K562 (cell line): ENCODE measurements at regions not wholly inside any gene's neighbourhood (a gene's known extent, or its start where the extent isn't known, plus 50 kb on each side); places are given as distances from the start of the nearest gene placed in this dataset.

Experiments
- ASH1L ChIP-seq: fragments of 450-650 bp; IDR thresholded peaks from 2 replicates; pipeline ENCODE4 v1.6.1; 2018; ENCODE audit warnings: borderline replicate concordance, mild to moderate bottlenecking, low read depth; ENCODE audit not compliant: partially characterized antibody
- BRD9 ChIP-seq: fragments of 450-650 bp; IDR thresholded peaks from 2 replicates; pipeline ENCODE4 v1.6.1; 2018; ENCODE audit warnings: low read depth; ENCODE audit not compliant: partially characterized antibody
- CC2D1A ChIP-seq: fragments of 450-650 bp; IDR thresholded peaks from 2 replicates; pipeline ENCODE4 v1.6.1; 2017; ENCODE audit warnings: mild to moderate bottlenecking
- CCNT2 ChIP-seq: IDR thresholded peaks from 2 replicates; pipeline ENCODE4 v1.6.1; 2011; ENCODE audit warnings: borderline replicate concordance, low read depth, mild to moderate bottlenecking, moderate library complexity, mixed read lengths, low read length; ENCODE audit not compliant: insufficient read length; ENCODE audit errors: extremely low read depth
- CREM ChIP-seq: IDR thresholded peaks from 2 replicates; pipeline ENCODE4 v1.6.1; 2014; ENCODE audit warnings: antibody characterized with exemption, low read depth
- ELF1 ChIP-seq: fragments of 200-800 bp; sonication (Bioruptor generic); IDR thresholded peaks from 2 replicates; pipeline ENCODE4 v1.6.1; 2016; ENCODE audit warnings: missing genetic modification characterization, missing compliant biosample characterization
- EP400 ChIP-seq: fragments of 450-650 bp; IDR thresholded peaks from 2 replicates; pipeline ENCODE4 v1.6.1; 2017; ENCODE audit warnings: antibody characterized with exemption, mild to moderate bottlenecking, moderate library complexity
- IFI16 ChIP-seq: fragments of 250-450 bp; sonication (Bioruptor Pico); IDR thresholded peaks from 2 replicates; pipeline ENCODE4 v2.1.2; 2022; ENCODE audit warnings: mild to moderate bottlenecking, inconsistent platforms
- KAT8 ChIP-seq: fragments of 450-650 bp; IDR thresholded peaks from 2 replicates; pipeline ENCODE4 v1.6.1; 2016; ENCODE audit warnings: low read depth, mild to moderate bottlenecking
- L3MBTL2 ChIP-seq: fragments of 450-650 bp; IDR thresholded peaks from 2 replicates; pipeline ENCODE4 v1.6.1; 2016; ENCODE audit warnings: mild to moderate bottlenecking, moderate library complexity
- LEF1 ChIP-seq: fragments of 450-650 bp; IDR thresholded peaks from 2 replicates; pipeline ENCODE4 v1.6.1; 2016; ENCODE audit warnings: mild to moderate bottlenecking
- RBM25 ChIP-seq: fragments of 200-400 bp; formaldehyde crosslinking; IDR thresholded peaks from 2 replicates; pipeline ENCODE4 v1.6.1; 2018; ENCODE audit warnings: low read length, low read depth, moderate library complexity; ENCODE audit not compliant: severe bottlenecking
- SMARCA4 ChIP-seq: fragments of 450-650 bp; IDR thresholded peaks from 2 replicates; pipeline ENCODE4 v1.6.1; 2016
- SMARCE1 ChIP-seq: fragments of 450-650 bp; IDR thresholded peaks from 2 replicates; pipeline ENCODE4 v1.7.1; 2016; ENCODE audit warnings: mild to moderate bottlenecking
- TEAD1 ChIP-seq, 2 experiments: fragments of 450-650 bp in 1 of 2; sonication (generic) in 1 of 2; formaldehyde crosslinking; IDR thresholded peaks; 2 replicates each; pipeline versions ENCODE4 v1.4.0 to v1.8.0; 2020 to 2022; ENCODE audit warnings: mild to moderate bottlenecking in 2 of 2, missing genetic modification reagents in 1 of 2
- WHSC1 ChIP-seq: IDR thresholded peaks from one replicate; pipeline ENCODE4 v1.6.1; 2012; ENCODE audit warnings: low read length, control low read depth, inconsistent platforms
- ZNF133 ChIP-seq: fragments of 250-450 bp; sonication (Bioruptor Pico); IDR thresholded peaks from 2 replicates; pipeline ENCODE4 v1.4.0; 2020; ENCODE audit warnings: mild to moderate bottlenecking
- ZNF146 ChIP-seq: IDR thresholded peaks from one replicate; pipeline ENCODE4 v1.6.1; 2018; ENCODE audit warnings: missing compliant biosample characterization; ENCODE audit not compliant: unreplicated experiment
- ZNF316 ChIP-seq: fragments of 450-650 bp; IDR thresholded peaks from 2 replicates; pipeline ENCODE4 v1.6.1; 2016
- ZNF589 ChIP-seq: fragments of 200-800 bp; sonication (Bioruptor generic); IDR thresholded peaks from 2 replicates; pipeline ENCODE4 v1.6.1; 2016; ENCODE audit warnings: low read depth, missing genetic modification characterization, missing compliant biosample characterization
- TF ChIP-seq, protein P1 (sequence below): IDR thresholded peaks from 2 replicates; pipeline ENCODE4 v1.6.1; 2012; ENCODE audit warnings: low read depth, low read length, improper control_type of control experiment, borderline replicate concordance
- TF ChIP-seq, protein P2 (sequence below): fragments of 450-650 bp; IDR thresholded peaks from 2 replicates; pipeline ENCODE4 v1.6.1; 2016
- TF ChIP-seq, protein P3 (sequence below): fragments of 450-650 bp; IDR thresholded peaks from 2 replicates; pipeline ENCODE4 v1.6.1; 2016; ENCODE audit warnings: antibody characterized with exemption
- TF ChIP-seq, protein P4 (sequence below): fragments of 450-650 bp; IDR thresholded peaks from 2 replicates; pipeline ENCODE4 v1.6.1; 2016; ENCODE audit warnings: missing biosample characterization, missing genetic modification characterization
- TF ChIP-seq, protein P5 (sequence below): fragments of 450-650 bp; formaldehyde crosslinking; IDR thresholded peaks from 2 replicates; pipeline ENCODE4 v1.4.0; 2022; ENCODE audit warnings: mild to moderate bottlenecking, moderate library complexity

- TF ChIP-seq CCNT2 (no peak), ZNF316 (peak; percentile 49), ZNF146 (CRISPR knock-in tag) (no peak), SMARCE1 (peak; percentile 85), WHSC1 (no peak), CREM (0 out of 2 replicates have a peak, but pooled peaks have one; percentile 48), RBM25 (no peak), IFI16 (CRISPR knock-in tag) (no peak), SMARCA4 (peak; percentile 84), EP400 (peak; percentile 50; the same call in 1 of the 2 replicates), ASH1L (no peak), KAT8 (no peak), BRD9 (peak; percentile 96), CC2D1A (peak; percentile 77; the same call in 1 of the 2 replicates), L3MBTL2 (peak; percentile 61), ELF1 (tag) (no peak), TEAD1 (CRISPR knock-in tag; IDR thresholded peaks at IDR 0.05) (0 out of 4 replicates have a peak, but pooled peaks of 1 of the 2 experiments have one; percentile 12), ZNF589 (CRISPR knock-in tag) (peak; percentile 68; the same call in 1 of the 2 replicates), ZNF133 (no peak), LEF1 (peak; percentile 40; the same call in 1 of the 2 replicates)
- TF ChIP-seq, protein P1, sequence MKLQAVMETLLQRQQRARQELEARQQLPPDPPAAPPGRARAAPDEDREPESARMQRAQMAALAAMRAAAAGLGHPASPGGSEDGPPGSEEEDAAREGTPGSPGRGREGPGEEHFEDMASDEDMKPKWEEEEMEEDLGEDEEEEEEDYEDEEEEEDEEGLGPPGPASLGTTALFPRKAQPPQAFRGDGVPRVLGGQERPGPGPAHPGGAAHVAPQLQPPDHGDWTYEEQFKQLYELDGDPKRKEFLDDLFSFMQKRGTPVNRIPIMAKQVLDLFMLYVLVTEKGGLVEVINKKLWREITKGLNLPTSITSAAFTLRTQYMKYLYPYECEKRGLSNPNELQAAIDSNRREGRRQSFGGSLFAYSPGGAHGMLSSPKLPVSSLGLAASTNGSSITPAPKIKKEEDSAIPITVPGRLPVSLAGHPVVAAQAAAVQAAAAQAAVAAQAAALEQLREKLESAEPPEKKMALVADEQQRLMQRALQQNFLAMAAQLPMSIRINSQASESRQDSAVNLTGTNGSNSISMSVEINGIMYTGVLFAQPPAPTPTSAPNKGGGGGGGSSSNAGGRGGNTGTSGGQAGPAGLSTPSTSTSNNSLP, result 0 out of 2 replicates have a peak, but pooled peaks have one; percentile 76
- TF ChIP-seq, protein P2, sequence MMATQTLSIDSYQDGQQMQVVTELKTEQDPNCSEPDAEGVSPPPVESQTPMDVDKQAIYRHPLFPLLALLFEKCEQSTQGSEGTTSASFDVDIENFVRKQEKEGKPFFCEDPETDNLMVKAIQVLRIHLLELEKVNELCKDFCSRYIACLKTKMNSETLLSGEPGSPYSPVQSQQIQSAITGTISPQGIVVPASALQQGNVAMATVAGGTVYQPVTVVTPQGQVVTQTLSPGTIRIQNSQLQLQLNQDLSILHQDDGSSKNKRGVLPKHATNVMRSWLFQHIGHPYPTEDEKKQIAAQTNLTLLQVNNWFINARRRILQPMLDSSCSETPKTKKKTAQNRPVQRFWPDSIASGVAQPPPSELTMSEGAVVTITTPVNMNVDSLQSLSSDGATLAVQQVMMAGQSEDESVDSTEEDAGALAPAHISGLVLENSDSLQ, result peak; percentile 92
- TF ChIP-seq, protein P3, sequence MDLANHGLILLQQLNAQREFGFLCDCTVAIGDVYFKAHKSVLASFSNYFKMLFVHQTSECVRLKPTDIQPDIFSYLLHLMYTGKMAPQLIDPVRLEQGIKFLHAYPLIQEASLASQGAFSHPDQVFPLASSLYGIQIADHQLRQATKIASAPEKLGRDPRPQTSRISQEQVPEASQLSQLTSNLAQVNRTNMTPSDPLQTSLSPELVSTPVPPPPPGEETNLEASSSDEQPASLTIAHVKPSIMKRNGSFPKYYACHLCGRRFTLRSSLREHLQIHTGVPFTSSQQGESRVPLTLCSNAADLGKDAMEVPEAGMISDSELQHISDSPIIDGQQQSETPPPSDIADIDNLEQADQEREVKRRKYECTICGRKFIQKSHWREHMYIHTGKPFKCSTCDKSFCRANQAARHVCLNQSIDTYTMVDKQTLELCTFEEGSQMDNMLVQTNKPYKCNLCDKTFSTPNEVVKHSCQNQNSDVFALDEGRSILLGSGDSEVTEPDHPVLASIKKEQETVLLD, result peak; percentile 53; the same call in 1 of the 2 replicates
- TF ChIP-seq, protein P4, sequence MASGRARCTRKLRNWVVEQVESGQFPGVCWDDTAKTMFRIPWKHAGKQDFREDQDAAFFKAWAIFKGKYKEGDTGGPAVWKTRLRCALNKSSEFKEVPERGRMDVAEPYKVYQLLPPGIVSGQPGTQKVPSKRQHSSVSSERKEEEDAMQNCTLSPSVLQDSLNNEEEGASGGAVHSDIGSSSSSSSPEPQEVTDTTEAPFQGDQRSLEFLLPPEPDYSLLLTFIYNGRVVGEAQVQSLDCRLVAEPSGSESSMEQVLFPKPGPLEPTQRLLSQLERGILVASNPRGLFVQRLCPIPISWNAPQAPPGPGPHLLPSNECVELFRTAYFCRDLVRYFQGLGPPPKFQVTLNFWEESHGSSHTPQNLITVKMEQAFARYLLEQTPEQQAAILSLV (tag), result no peak
- TF ChIP-seq, protein P5, sequence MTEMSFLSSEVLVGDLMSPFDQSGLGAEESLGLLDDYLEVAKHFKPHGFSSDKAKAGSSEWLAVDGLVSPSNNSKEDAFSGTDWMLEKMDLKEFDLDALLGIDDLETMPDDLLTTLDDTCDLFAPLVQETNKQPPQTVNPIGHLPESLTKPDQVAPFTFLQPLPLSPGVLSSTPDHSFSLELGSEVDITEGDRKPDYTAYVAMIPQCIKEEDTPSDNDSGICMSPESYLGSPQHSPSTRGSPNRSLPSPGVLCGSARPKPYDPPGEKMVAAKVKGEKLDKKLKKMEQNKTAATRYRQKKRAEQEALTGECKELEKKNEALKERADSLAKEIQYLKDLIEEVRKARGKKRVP (CRISPR knock-in tag), result 0 out of 2 replicates have a peak, but pooled peaks have one; percentile 24
Measured at GRCh38 chr17:62179525-62180161, 114.6 kb upstream of the MED13 start (continued).
